ENCODE measurements at regions not wholly inside any gene's neighbourhood (a gene's known extent, or its start where the extent isn't known, plus 50 kb on each side); places are given as distances from the start of the nearest gene placed in this dataset.

- TF ChIP-seq CTCF (IDR thresholded peaks at IDR 0.05), result no peak
- TF ChIP-seq POLR2AphosphoS5 (IDR thresholded peaks at IDR 0.05), result no peak
- no peak for TF ChIP-seq POLR2A (IDR thresholded peaks at IDR 0.05; ENCODE audit: low read depth)
Observed at GRCh38 chr3:95899494-95899893, 914.9 kb upstream of the EPHA6 start.
